RWPE2 (cell line): ENCODE measurements at regions not wholly inside any gene's neighbourhood (a gene's known extent, or its start where the extent isn't known, plus 50 kb on each side); places are given as distances from the start of the nearest gene placed in this dataset.

Experiments used
- ATAC-seq: fragments of 200-7000 bp; cut with Tn5 transposase; 3 replicates; pipeline ENCODE4 v1.9.1; 2021; ENCODE audit warnings: low read depth
- DNase-seq: peaks from one replicate; pipeline ENCODE4 v3.0.0-alpha.2; 2020; ENCODE audit warnings: low spot score
- H3K27ac ChIP-seq: fragments of 450-650 bp; 2 replicates; pipeline ENCODE4 v1.5.1; 2017; ENCODE audit warnings: mild to moderate bottlenecking; ENCODE audit not compliant: poor library complexity, severe bottlenecking
- H3K27me3 ChIP-seq: fragments of 250-450 bp; sonication (Bioruptor Pico); 2 replicates; pipeline ENCODE4 v1.5.1; 2021; ENCODE audit warnings: mild to moderate bottlenecking, moderate library complexity; ENCODE audit not compliant: insufficient read depth, poor library complexity, severe bottlenecking
- H3K36me3 ChIP-seq: fragments of 250-450 bp; sonication (Bioruptor Pico); 2 replicates; pipeline ENCODE4 v1.5.1; 2020; ENCODE audit warnings: low read depth, mild to moderate bottlenecking, moderate library complexity
- H3K4me1 ChIP-seq: fragments of 250-450 bp; sonication (Bioruptor Pico); 2 replicates; pipeline ENCODE4 v1.5.1; 2021; ENCODE audit warnings: mild to moderate bottlenecking, moderate library complexity; ENCODE audit not compliant: insufficient read depth, poor library complexity, severe bottlenecking
- H3K4me3 ChIP-seq: fragments of 250-450 bp; sonication (Bioruptor Pico); 2 replicates; pipeline ENCODE4 v1.5.1; 2021; ENCODE audit warnings: mild to moderate bottlenecking, moderate library complexity; ENCODE audit not compliant: severe bottlenecking
- H3K9me3 ChIP-seq: fragments of 250-450 bp; sonication (Bioruptor Pico); 2 replicates; pipeline ENCODE4 v1.5.1; 2021; ENCODE audit warnings: mild to moderate bottlenecking, moderate library complexity; ENCODE audit not compliant: severe bottlenecking
- CTCF ChIP-seq: fragments of 450-650 bp; IDR thresholded peaks from one replicate; pipeline ENCODE4 v1.5.1; 2017; ENCODE audit warnings: mild to moderate bottlenecking, moderate library complexity; ENCODE audit not compliant: poor library complexity, severe bottlenecking

- Histone ChIP-seq H3K36me3 (no peaks in the 10 kb centered on the region), H3K9me3 (no peaks in the 10 kb centered on the region), H3K4me1 (no peaks in the 10 kb centered on the region), H3K27me3 (no peaks in the 10 kb centered on the region), H3K27ac (no peak overlapping the region), H3K4me3 (no peak overlapping the region)
- ATAC-seq = no peak
- TF ChIP-seq CTCF = no peak
- DNase-seq = no peak
These were observed 83.3 kb upstream of the ANO3 start for GRCh38 chr11:26248661-26249060.

DNA sequence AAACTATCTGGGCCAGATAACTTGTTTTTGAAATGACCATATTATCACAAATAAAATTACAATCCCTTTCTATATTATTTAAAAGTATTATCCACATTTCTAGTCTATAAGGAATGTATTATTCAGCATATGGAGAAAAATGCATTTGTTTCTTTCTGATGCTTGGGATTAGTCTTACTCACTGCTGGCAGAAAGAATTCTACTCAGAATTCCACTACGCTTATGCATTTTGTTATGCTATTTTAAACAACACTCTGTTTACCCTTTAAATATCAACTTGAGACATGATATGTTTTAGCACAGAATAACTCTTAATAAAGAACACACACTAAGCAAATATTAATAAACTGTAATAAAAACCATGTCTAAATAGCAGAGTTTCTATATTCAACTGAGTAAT is 77.6 kb upstream of the ANO3 start:
- H3K4me3 ChIP-seq = no peak overlapping the region
- DNase-seq (no peak), ATAC-seq (no peak)
- no peaks in the 10 kb centered on the region for H3K4me1 ChIP-seq
- no peaks in the 10 kb centered on the region for H3K27me3 ChIP-seq
- H3K36me3 ChIP-seq = no peaks in the 10 kb centered on the region
- no peaks in the 10 kb centered on the region for H3K9me3 ChIP-seq
- H3K27ac ChIP-seq = no peak overlapping the region
- TF ChIP-seq CTCF = no peak

DNA sequence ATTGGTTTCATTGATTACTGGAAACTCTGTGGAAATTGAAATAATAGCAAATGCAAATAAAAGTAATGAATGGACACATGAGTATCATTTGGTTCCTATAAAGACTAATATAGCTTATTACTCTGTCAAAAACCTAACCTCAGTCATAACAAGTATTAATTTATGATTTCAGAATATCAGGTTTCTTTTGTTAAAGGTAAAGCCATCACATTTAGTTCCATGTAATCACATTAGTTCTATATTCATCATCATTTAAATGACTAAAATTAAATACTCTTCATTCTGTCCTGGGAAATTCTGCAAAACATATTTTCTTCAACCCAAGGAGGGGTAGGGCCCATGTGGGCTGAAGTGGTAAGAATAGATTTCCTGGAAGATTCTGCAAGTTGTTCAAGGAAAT is 68.2 kb upstream of the ANO3 start:
- H3K27ac ChIP-seq = no peak overlapping the region
- DNase-seq (no peak), ATAC-seq (no peak)
- no peaks in the 10 kb centered on the region for H3K9me3 ChIP-seq
- H3K4me3 ChIP-seq = no peak overlapping the region
- no peaks in the 10 kb centered on the region for H3K27me3 ChIP-seq
- no peaks in the 10 kb centered on the region for H3K36me3 ChIP-seq
- no peak for TF ChIP-seq CTCF
- no peaks in the 10 kb centered on the region for H3K4me1 ChIP-seq

DNA sequence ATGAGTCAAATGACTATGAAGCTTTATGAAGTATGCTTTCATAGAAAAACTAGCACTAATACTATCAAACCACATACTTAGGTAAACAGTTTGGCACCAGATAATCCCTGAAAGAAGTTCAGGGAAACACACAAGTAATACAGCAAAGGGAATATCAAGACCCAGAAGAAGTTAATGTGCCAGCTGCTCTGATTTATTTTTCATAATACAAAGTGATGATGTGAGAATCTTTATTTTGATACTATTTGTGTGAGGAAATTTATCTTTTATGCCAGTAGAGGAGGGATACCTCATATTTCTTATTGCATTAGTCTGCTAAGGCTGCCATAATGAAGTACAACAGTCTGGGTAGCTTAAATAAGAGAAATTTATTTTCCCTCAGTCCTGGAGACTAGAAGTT is 67.7 kb upstream of the ANO3 start:
- DNase-seq = no peak
- Histone ChIP-seq H3K9me3 (no peaks in the 10 kb centered on the region), H3K27me3 (no peaks in the 10 kb centered on the region), H3K27ac (no peak overlapping the region), H3K4me3 (no peak overlapping the region), H3K4me1 (no peaks in the 10 kb centered on the region), H3K36me3 (no peaks in the 10 kb centered on the region)
- TF ChIP-seq CTCF = no peak
- ATAC-seq = no peak

DNA sequence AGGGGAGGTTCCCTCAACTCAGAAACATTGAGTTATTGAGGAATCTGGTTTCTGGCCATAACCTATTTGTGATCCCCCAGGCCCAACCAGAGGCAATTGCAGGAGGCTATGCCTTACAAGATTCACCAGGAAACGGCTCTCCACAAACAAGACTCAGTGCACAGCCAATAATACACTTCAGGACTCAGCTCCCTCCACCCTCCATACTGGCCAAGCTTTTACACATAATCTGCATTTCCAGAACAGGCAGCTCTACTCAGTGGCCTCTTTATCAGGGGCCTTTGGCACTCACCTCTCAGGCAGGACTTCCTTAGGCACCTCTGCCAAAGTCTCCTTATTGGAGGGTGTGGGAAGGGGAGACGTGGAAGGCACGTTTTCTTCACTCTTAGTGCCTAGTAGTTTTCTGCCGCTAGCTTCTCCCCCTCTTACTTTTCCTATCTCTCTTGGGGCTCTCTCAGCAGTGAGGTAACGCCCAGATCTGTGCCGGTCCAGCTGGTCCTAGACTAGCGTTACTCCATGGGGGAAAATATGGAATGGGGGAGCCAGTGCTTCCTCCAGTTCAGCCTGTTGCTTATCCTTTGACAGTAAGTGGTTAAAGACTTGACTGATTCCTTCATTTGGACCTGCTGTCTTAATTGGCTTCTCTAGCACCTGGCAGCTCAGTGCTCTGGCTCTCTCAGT is 62.8 kb upstream of the ANO3 start:
- no peaks in the 10 kb centered on the region for H3K27me3 ChIP-seq
- TF ChIP-seq CTCF = no peak
- no peaks in the 10 kb centered on the region for H3K9me3 ChIP-seq
- DNase-seq (no peak), ATAC-seq (no peak)
- H3K4me1 ChIP-seq = no peaks in the 10 kb centered on the region
- no peaks in the 10 kb centered on the region for H3K36me3 ChIP-seq
- H3K27ac ChIP-seq = no peak overlapping the region
- H3K4me3 ChIP-seq = no peak overlapping the region
